Stimulated activated CD8-positive, alpha-beta memory T cell treated with anti-CD3 and anti-CD28 coated beads, Interleukin-12 subunit alpha, Interleukin-12 subunit beta, amount 100 ng/mL, for 24 hours (primary cell): ENCODE measurements at regions not wholly inside any gene's neighbourhood (a gene's known extent, or its start where the extent isn't known, plus 50 kb on each side); places are given as distances from the start of the nearest gene placed in this dataset.
"Not testable (repeated sequence)": the region's sequence is repeated elsewhere in the genome, so short reads cannot be mapped to it uniquely, and the experiment has no call there.

Experiments
- DNase-seq: peaks from one replicate; pipeline ENCODE4 v3.0.0-alpha.2; 2020; ENCODE audit errors: extremely low read depth

DNA sequence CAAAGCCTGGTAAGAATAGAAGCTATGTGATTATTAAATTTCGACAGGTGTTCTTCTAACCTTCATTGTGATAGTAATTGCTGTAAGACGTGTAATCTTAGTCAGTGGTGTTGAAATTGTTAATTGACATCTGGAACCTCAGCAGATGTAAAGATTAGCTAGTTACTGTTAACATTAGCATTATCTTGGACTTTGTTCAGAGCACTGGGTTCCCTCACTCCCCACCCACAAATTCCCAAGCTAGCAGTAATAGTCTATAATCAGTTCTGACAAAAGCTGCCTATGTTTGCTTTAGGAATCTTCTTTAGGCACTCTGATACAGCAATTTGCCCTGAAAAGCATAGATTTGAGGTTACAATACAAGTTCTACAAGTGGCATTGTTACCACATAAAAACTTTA lies 233.7 kb downstream of the EN1 start:
- no peak for DNase-seq

DNA sequence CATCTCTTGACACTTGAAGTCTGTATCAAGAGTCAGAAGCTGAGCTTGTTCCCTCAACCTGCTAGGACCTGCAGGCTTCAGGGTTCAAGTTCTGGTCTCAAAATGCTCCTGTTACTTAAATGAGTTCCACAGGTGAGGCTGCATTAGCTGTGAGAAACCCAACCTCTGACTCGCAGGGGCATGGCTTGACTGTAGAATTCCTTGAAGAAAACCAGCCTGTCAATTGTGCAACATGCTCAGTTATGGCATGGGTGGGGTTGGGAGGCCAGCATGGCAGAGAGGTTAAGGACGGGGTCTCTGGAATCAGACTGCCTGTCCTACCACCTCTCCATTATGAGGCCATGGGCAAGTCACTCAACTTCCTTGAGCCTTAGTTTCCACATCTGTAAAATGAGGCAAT lies 235.8 kb downstream of the EN1 start:
- DNase-seq = no peak

DNA sequence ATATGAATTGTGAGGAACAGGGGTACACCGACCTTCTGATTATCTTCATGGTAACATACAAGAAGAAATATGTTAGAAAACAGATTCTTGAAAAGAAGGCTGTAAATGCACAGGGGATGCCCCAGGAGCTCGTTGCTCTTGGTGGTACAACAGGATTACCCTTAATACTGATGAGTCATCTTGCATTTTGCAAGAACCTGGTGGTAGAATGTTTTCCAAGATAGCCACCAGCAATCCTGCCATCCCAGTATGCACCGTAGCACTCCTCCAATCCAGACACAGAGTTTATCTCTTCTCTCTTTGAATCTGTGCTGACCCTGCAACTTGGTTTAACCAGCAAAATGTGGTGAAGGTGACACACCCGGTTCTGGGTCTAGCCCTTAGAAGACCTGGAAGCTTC lies 238.3 kb downstream of the EN1 start:
- no peak for DNase-seq

DNA sequence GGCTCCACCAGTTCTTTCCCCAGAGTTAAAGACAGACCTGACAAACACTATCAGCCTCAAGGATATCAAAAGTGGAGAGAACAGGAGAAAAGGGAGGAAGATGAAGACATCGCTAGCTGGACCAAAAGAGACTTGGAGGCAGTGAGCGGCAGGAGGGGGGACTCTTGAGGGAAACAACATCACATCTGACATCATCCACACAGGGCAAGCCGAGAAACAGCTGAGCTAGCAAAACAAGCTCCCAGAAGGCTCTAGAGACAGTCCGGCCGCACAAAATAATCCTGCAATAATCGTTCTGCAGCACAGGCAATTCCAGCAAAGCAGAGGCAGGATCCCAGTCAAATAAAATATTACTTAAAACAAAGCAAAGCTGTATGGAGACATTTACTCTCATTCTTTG lies 239.8 kb downstream of the EN1 start:
- no peak for DNase-seq

DNA sequence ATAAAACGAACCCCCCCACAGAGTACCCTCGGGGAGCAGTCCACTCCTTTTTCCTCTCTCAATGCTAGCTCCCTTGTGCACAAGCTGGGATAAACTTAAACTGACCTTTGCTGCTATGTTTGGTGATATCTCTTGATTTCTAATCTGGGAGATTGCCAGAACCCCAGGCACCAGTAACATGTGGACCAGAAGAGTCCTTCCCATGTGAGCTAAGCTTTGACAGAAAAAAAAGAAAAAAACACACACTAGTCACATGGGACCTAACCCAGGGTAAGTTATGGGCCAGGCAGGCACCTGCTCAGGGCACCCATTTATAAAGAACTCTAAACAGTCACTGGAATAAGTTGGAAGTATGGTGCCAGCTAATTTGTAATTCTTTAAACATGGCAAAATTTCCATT lies 242.6 kb downstream of the EN1 start:
- DNase-seq = no peak

DNA sequence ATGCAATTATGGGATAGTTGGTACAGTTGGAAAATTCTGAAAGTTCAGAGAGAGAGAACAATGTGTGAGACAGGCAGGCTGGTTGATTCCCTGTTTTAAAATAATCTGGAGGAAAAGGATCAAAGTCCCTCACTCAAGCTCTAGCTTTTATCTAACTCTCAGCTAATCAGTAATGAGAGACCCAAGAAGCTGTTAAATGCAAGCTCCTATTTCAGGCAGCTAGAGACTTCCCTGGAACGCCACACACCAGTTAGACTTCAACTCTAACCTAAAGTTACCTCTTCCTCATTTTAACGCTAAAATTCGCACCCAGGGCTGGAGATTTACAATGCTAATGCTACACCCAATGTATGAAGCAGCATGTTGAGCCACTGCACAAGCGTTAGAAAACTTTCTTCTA lies 243.1 kb downstream of the EN1 start:
- DNase-seq = no peak

DNA sequence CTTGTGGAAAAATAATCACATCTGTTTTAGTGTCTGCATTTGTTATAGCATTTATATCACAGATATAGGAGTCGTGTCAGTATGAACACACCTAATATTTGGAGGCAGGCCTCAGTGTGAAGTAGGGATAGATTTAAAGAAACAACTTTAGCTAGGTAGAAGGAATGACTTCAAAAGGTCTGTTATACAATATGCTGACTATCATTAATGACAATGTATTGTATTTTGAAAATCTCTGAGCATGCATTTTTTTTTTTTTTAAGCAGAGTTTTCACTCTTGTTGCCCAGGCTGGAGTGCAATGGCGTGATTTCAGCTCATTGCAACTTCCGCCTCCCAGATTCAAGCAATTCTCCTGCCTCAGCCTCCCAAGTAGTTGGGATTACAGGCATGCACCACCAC lies 248.3 kb downstream of the EN1 start:
- no peak for DNase-seq

DNA sequence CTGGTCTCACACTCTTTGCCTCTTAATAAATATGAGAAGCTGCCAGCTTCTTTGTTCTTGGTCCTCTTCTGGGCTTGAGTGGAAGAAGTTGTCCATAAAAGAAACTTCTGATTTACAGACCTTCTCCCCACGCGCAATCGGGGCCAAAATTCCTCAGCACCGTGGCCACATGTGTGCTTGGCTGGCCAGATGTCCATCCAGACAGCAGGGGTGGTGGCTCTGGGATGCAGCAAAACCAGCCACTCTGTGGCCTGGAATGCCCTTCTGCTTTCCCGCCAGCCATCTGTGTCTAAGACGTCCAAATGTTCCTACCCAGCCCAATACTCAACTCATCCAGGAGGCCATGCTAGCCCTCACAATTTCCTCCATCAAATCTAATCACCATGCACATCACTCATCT lies 250.8 kb downstream of the EN1 start:
- no peak for DNase-seq

DNA sequence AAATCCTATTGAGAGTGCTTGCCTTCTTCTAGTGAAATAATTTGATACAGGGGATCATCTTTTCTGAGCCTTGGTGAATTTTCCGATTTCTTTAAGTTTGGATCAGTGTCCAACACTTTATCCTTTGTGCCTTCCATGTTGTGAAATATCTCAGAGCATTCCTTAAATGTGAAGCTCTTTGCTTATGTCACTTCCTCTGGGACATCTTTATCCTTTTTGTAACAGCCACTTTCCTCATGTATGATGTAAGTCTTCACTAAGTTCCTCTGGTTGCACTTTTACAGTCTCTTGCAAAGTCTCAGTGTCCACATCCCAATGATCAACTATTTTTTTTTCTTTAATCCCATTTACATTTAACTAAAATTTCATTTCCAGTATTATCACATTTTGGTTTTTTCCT lies 254.2 kb downstream of the EN1 start:
- DNase-seq = no peak

DNA sequence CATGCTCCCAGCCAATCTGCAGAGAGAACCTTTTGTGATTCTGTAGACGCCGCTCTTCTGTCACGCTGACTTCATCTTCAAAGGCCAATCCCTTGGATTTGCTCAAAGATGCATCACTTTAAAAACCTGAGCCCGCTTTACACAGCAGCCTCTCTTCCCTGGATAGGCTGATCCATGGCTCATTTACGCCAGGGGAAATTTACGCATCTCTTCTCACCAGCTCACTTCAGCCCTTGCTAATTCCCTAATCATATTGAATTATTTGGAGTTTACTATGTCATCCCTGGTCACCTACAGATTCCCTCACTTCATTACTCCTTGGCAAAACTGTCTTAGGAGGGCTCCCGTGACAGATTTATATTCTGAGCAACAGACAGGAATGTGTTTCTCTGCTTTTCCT lies 256.2 kb downstream of the EN1 start:
- DNase-seq = no peak

DNA sequence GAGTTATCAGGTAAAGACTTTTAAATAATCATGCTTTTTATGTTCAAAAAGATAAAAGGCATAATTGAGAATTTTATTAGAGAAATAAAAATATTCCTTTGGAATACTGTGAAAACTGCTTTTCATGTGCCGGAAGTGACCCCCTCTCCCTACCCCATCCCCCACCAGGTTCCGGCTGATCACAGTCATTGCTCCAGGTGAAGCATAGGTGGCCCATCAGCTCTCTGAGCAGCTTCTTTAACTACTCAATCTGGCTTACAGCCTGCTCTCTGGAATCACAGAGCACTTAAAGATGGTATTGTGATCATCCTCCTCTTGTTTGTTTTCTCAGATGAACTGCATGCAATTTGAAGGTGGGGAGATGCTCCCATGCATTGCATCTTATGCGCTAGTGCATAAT lies 257.7 kb downstream of the EN1 start:
- DNase-seq = no peak

DNA sequence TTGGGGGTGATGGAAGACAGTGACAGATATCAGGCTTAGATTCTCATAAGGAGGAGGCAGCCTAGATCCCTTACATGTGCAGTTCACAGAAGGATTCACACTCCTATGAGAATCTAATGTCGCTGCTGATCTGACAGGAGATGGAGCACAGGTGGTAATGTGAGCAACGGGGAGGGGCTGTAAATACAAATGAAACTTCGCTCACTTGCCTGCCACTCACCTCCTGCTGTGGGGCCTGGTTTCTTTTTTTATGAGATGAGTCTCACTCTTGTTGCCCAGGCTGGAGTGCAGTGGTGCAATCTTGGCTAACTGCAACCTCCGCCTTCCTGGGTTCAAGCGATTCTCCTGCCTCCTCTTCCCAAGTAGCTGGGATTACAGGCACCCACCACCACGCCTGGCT lies 258.6 kb downstream of the EN1 start:
- no peak for DNase-seq

DNA sequence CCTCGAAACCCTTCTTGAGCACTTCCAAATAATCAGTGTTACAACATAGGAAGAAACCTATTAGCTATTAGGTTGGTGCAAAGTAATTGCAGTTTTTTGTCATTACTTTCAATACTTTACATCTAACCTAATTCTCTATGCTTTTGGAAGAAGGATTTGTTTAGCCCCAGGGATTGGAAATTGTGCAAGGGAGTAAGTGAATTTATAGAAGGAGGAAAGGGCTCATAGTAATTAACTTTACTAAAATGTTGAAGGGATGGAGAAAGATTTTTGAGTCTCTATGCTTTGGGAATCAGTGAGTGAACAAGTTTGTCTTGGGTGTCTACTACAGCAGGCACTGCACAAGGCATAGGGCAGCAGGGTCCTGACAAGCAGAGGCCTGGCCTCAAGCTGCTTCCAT lies 261.1 kb downstream of the EN1 start:
- DNase-seq = no peak

DNA sequence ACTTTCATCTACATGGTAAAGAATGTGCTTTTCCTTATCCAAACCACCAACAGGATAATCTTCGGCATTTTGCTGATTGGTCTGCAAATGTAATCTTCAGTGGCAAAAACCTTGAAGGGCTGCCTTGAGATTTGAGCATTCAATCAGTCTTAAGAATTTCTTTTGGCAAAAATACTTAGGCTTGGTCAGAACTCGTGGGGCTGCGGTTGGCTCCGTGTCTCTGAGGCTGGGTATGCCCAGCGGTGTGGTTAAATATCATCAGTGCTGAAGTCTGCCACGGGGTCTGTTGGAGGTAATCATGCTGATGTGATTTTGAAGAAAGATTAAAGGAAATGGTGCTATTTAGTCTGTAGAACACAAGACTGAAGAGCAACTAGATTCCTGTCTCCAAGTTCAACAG lies 262.6 kb downstream of the EN1 start:
- no peak for DNase-seq

DNA sequence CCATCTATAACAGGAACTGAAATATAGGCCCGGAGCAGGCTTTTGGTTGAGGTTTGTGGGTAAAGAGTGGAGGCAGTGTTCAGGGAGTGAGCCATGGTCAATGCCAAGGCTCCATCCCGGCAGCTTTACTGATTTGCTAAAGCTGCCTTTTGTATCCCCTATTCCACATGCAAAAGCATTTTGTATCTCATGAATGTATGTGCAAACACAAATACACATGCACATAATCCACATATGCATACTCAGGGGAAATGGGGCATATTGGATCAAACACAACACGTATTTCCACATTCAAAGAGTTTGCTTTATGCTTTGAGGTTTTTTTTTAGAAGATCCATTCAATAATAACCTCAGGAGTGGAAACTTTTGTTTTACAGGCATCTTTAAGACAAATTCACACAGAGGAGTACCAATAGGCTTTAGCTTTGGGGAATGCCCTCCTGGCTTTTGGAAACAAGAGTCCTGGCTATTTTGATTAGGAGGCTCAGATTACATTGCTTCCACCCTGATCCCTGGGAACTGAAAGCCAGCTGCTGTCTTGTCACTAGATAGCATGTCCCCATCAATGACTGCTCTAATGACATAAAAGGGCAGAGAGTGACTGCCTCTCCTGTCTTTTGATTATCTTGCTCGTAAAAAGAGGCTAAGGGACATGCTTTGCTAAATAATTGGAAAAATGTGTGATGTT lies 263.2 kb downstream of the EN1 start:
- DNase-seq = no peak

DNA sequence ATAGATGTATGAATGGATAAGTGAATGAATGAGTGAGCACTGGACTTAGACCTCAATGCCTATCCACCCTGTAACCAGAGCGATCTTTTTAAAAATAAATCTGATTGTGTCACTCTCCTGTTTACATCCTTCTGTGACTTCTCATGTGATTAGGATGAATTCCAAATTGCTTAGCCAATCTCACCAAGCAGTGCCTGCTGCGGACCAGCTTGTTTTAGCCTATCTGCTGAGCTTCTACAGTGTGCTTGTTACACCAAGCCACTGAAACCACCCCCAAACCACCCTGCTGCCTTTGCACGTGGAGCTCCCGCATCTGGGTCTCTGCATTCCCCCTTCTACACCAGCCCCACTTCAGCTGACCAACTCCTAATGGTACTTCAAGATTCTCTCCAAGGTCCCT lies 265.4 kb downstream of the EN1 start:
- no peak for DNase-seq

DNA sequence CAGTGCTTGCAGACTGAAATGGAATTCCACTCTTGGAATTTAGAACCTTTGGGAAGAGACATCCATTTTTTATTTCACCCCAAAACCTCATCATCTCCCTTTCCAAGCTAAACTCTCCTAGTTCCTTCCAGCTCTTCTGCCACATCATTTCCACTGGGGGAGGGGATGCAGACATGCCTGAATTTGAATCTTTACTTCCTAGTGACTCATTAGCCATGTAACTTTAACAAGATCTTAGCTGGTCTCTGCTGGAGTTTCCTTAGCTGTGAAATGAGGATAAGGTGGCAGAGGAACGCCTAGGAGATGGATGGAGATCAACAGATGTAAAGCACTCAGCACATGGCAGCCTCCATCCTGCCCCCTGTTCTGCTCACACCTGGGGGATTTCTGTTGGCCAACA lies 266.8 kb downstream of the EN1 start:
- DNase-seq = no peak

DNA sequence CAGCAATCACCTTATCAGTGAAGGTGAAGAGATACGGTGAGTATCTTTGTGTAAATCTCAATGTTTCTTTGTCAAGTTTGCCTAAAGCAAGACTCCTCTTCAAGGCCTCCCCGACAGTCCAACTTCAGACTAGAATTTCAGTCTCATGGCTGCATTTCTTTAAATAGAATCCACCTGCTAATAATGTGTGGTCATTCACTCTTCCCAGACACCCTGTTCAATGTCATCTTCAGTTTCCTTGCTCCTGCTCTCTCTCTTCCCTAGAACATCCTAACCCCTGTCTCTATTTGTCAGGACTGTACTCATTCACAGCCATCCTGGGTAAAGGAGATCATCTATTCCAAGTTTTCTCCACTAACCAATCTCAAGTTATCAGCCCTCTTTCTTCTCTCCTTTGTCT lies 267.3 kb downstream of the EN1 start:
- DNase-seq = no peak

DNA sequence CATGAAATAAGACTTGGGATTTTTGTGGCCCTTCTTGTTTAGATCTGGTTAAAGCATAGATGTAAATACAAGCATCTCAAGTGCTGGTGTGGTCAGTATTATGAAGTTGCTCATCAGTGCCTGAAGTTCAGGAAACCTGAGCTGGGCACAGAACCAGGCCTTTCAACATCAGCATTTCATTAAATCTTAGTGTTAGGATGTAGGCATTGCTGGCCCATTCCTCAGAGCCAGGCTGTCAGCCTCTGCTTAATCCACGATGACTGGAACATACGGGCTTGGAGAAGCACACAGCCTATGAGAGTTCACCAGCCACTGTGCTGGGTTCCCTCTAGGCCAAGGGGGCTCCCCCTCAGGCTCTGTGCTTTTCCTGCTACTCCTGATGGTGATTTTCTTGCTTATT lies 270.2 kb downstream of the EN1 start:
- DNase-seq = no peak

DNA sequence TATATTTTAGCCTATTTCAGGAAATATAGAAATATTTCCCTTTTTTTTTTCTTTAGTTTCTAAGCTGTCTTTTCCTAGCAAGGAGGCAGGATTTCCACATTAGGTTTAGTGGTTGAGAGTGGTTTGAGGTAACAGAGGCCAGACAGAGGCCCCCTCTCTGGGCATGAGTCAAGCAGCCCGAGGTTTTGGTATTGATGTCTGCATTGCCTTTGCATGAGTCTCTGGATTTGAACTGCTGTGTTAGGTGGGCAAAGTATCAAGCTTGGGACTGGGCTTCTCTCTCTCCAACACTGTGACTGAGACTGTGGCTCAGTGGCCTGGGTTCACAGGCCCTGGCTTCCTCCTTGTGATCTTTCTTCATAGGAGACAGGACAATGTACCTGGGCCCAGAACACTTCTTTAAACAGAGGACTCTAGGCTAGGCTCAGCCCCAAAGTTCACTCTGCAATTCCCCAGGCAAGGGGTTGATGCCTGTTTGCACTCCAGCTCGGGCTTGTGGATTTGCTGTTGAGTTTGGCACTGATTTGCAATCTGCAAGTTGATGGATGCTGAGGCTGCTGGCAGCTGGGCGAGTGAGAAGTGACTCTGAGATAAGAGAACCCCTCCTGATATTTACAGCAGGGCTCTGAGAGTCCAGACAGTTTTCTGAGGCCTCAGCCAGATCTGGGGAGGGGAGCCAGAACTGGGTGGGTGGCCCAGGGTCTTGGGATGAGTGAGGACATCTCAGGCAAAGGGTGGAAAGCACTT lies 271.2 kb downstream of the EN1 start:
- no peak for DNase-seq

DNA sequence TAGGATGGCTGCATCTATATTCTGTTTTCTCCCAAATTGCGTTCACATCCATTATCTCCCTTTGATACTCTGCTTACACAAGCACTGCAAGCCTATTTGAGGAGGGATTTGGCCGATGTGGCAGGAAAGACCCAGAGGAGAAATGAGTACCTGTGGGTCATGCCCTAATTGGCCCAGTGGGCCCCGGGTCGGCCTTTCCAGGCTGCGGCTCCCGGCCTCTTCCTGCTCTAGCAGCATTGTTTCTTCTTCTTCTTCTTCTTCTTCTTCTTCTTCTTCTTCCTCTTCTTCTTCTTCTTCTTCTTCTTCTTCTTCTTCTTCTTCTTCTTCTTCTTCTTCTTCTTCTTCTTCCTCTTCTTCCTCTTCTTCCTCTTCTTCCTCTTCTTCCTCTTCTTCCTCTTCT lies 275.1 kb downstream of the EN1 start:
- DNase-seq = not testable (repeated sequence)

DNA sequence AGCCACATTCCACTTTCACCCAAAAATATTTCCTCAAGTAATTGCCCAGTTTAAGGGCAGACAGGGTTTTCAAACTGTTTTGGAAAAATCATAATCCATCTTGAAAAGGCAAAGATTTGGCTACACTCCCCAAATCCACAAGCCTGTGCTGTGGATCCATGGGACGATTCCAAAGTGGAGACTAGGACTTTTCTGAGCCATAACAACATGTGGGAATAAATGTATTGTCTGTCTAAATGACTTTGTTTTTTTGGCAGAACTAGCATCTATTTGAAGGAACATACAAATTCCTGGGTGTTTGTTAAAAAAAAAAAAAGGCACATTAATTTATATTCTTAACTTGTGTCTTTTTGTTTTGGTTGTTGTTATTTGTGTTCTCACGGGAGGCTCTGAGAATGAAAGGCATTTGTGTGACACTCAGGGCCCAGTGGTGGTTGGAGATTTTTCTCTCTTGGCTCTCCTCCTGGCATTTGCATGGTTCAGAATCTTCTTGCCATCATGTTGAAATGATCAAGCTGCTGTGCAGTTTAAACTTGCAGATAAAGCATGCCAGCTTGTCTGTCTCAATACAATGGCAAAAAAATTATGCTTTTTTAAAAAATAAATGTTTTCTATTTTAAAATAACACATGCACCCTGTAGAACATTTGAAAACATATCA lies 277.4 kb downstream of the EN1 start:
- DNase-seq = no peak

DNA sequence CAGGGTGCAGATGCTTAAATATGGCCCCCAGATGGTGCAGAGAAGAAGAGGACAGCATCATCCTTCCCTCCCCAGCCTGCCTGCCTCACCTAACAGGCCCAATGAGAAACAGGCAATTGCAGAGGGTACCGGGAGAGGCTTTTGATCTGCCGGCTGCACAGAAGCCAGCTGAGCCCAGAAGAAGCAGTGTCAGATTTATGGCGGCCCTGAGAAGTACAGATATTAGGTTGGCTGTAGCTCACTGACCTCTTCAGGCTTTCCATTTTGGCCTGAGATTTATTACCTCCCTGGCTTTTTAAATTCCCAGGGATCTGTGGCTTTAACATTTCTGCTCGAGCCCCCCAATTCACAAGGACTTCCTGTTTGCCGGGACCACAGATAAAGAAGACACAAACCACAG lies 278.7 kb downstream of the EN1 start:
- DNase-seq = no peak
